ENCODE measurements at regions not wholly inside any gene's neighbourhood (a gene's known extent, or its start where the extent isn't known, plus 50 kb on each side); places are given as distances from the start of the nearest gene placed in this dataset.

DNA sequence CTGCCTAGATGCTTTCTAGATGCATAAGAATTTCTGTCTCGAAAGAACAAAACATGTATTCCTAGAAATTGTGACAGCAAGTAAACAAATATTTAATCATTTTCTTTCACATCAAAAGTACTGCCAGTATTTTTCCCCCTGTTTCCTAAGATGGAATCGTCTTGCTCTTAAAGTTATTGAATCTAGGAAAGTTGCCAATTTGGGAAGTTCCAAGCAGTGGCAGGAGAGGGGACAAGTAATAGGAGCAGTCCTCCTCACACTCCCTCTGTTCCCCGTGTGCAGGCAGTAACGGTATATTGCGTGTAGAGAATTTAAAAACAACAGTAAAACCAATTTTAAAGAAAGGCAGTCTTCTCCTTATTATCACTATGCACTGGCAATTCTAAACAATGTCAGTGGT lies 619.8 kb downstream of the TBL1XR1 start:
- TF ChIP-seq EZH2 (IDR thresholded peaks at IDR 0.05; ENCODE audit: insufficient read depth, poor library complexity, severe bottlenecking) (no peak), EZH2phosphoT487 (IDR thresholded peaks at IDR 0.05; ENCODE audit: insufficient read depth, low read depth) (no peak)
